ENCODE measurements at regions not wholly inside any gene's neighbourhood (a gene's known extent, or its start where the extent isn't known, plus 50 kb on each side); places are given as distances from the start of the nearest gene placed in this dataset.
"Not testable (repeated sequence)": the region's sequence is repeated elsewhere in the genome, so short reads cannot be mapped to it uniquely, and the experiment has no call there.

- H3K27ac ChIP-seq: no peak overlapping the region
- intact Hi-C loops (cut with DNase I; ENCODE audit: low total_unique reads): no loop called here
- H3K9me3 ChIP-seq: peaks cover 0 to 8% (median 4%) of the 10 kb centered on the region in 8 donors
- TF ChIP-seq POLR2A (IDR thresholded peaks at IDR 0.05): no peak
- no peaks in the 10 kb centered on the region for H3K27me3 ChIP-seq (replicated peaks in 1 of 7)
- no peak for DNase-seq
- no peak overlapping the region for H3K4me3 ChIP-seq
- H3K4me1 ChIP-seq: peaks cover 0 to 5% (median 0%) of the 10 kb centered on the region in 6 donors
- H3K36me3 ChIP-seq: no peaks in the 10 kb centered on the region
- WGBS, 5 donors: 81 to 93% (median 85%) methylated on average over 5 of the region's 5 CpGs
Observed at GRCh38 chr1:101367630-101368029, 130.8 kb downstream of the S1PR1 start.

DNA sequence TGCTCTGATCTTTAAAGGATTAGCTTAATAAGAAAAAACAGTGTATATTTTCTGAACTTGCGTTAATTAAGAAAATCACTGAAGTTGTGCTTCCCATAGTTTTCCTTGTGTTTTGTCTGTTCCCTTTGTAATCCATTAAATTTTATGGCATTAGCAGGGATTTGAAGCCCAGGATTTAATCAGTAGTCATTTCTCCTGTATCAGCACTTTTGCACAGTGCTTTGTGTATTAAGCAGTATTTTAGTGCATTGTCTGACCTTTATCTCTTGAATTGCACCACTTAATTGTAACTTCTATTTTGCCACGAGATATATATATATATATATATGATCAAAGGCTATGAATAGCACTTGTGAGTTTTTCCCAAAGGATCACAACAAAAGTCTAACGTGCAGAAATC, 133.7 kb downstream of the S1PR1 start:
- Histone ChIP-seq H3K27ac (no peak overlapping the region), H3K4me1 (peaks cover 0 to 5% (median 0%) of the 10 kb centered on the region in 6 donors), H3K27me3 (replicated peaks in 1 of 7) (no peaks in the 10 kb centered on the region), H3K9me3 (peaks cover 0 to 17% (median 2%) of the 10 kb centered on the region in 8 donors), H3K36me3 (no peaks in the 10 kb centered on the region), H3K4me3 (no peak overlapping the region)
- no peak for TF ChIP-seq POLR2A (IDR thresholded peaks at IDR 0.05)
- no peak for TF ChIP-seq POLR2AphosphoS5 (IDR thresholded peaks at IDR 0.05)
- TF ChIP-seq, protein P1, sequence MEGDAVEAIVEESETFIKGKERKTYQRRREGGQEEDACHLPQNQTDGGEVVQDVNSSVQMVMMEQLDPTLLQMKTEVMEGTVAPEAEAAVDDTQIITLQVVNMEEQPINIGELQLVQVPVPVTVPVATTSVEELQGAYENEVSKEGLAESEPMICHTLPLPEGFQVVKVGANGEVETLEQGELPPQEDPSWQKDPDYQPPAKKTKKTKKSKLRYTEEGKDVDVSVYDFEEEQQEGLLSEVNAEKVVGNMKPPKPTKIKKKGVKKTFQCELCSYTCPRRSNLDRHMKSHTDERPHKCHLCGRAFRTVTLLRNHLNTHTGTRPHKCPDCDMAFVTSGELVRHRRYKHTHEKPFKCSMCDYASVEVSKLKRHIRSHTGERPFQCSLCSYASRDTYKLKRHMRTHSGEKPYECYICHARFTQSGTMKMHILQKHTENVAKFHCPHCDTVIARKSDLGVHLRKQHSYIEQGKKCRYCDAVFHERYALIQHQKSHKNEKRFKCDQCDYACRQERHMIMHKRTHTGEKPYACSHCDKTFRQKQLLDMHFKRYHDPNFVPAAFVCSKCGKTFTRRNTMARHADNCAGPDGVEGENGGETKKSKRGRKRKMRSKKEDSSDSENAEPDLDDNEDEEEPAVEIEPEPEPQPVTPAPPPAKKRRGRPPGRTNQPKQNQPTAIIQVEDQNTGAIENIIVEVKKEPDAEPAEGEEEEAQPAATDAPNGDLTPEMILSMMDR (IDR thresholded peaks at IDR 0.05 in 8 of 11, conservative IDR thresholded peaks at IDR 0.05 in 3 of 11): no peak
- DNase-seq: no peak
- intact Hi-C loops (cut with DNase I; ENCODE audit: low total_unique reads): no loop called here
- 79 to 90% (median 85%) methylated on average over 3 of the region's 3 CpGs for WGBS, 5 donors

GRCh38 chr1:101371259-101371658, 134.4 kb downstream of the S1PR1 start:
- no peak for DNase-seq
- intact Hi-C loops (cut with DNase I; ENCODE audit: low total_unique reads): no loop called here
- Histone ChIP-seq H3K9me3 (peaks cover 0 to 17% (median 2%) of the 10 kb centered on the region in 8 donors), H3K27ac (no peak overlapping the region), H3K27me3 (replicated peaks in 1 of 7) (no peaks in the 10 kb centered on the region), H3K36me3 (no peaks in the 10 kb centered on the region), H3K4me1 (peaks cover 0 to 5% (median 0%) of the 10 kb centered on the region in 6 donors), H3K4me3 (no peak overlapping the region)
- TF ChIP-seq POLR2AphosphoS5 (IDR thresholded peaks at IDR 0.05) (no peak), POLR2A (IDR thresholded peaks at IDR 0.05) (no peak)
- TF ChIP-seq, protein P1 (IDR thresholded peaks at IDR 0.05 in 8 of 11, conservative IDR thresholded peaks at IDR 0.05 in 3 of 11): no peak

DNA sequence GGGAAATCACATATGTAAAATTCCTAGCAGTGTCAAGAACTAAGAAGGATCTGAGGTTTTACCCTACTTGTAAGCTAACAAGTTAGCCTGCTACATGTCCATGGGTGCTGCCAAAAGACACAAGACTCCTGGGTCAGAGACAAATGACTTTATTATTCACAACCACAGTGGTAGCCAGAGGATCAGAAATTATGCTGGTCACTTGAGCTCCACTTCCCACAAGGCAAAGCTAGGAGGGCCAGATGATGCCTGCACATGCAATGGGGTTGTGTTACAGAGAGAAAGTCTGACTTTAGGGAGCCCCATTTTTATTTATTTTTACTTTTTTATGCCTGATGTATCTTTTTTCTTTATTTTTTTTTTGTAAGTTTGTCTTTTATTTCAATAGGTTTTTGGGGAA, 136.8 kb downstream of the S1PR1 start:
- H3K27me3 ChIP-seq (replicated peaks in 1 of 7): no peaks in the 10 kb centered on the region
- H3K4me1 ChIP-seq: peaks cover 0 to 5% (median 0%) of the 10 kb centered on the region in 6 donors
- peaks cover 0 to 17% (median 2%) of the 10 kb centered on the region in 8 donors for H3K9me3 ChIP-seq
- no peak overlapping the region for H3K27ac ChIP-seq
- no peaks in the 10 kb centered on the region for H3K36me3 ChIP-seq
- intact Hi-C loops (cut with DNase I; ENCODE audit: low total_unique reads): no loop called here
- no peak for DNase-seq
- TF ChIP-seq POLR2A (IDR thresholded peaks at IDR 0.05) (no peak), POLR2AphosphoS5 (IDR thresholded peaks at IDR 0.05) (no peak)
- TF ChIP-seq, protein P1 (IDR thresholded peaks at IDR 0.05 in 8 of 11, conservative IDR thresholded peaks at IDR 0.05 in 3 of 11): no peak
- H3K4me3 ChIP-seq: no peak overlapping the region

DNA sequence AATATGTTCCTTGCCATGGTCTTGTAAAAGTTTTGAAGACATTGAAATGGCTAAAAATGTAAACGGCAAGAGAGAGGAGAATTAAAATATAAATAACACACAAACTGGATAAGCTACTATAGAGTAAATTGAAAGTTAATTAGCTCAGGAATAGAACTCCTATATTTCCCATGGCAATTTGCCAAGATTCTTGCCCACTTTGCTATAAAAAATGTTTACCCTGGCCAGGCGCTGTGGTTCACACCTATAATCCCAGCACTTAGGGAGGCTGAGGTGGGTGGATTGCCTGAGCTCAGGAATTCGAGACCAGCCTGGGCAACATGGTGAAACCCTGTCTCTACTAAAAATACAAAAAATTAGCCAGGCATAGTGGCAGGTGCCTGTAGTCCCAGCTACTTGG, 138.6 kb downstream of the S1PR1 start:
- H3K9me3 ChIP-seq: peaks cover 0 to 17% (median 2%) of the 10 kb centered on the region in 8 donors
- H3K36me3 ChIP-seq; H3K4me3 ChIP-seq; H3K27ac ChIP-seq; intact Hi-C loops (cut with DNase I; ENCODE audit: low total_unique reads); H3K27me3 ChIP-seq (replicated peaks in 1 of 7); DNase-seq: not testable (repeated sequence)
- 82 to 92% (median 88%) methylated on average over 3 of the region's 3 CpGs for WGBS, 5 donors
- H3K4me1 ChIP-seq: peaks cover 0 to 15% (median 5%) of the 10 kb centered on the region in 6 donors
